Epithelial cell of esophagus (primary cell): ENCODE measurements at regions not wholly inside any gene's neighbourhood (a gene's known extent, or its start where the extent isn't known, plus 50 kb on each side); places are given as distances from the start of the nearest gene placed in this dataset.

ENCODE experiments used
- DNase-seq: peaks from one replicate; pipeline ENCODE4 v3.0.0; 2010; ENCODE audit warnings: low read depth
- H3K4me3 ChIP-seq: 2 replicates; pipeline ENCODE4 v1.5.1; 2011; ENCODE audit warnings: mild to moderate bottlenecking, low read length, control low read depth
- TF ChIP-seq, protein P1 (sequence below): IDR thresholded peaks from 2 replicates; pipeline ENCODE4 v1.5.1; 2011; ENCODE audit warnings: low read depth, mild to moderate bottlenecking, low read length, control low read depth, inconsistent platforms; ENCODE audit not compliant: insufficient read depth; ENCODE audit errors: missing control alignments

DNA sequence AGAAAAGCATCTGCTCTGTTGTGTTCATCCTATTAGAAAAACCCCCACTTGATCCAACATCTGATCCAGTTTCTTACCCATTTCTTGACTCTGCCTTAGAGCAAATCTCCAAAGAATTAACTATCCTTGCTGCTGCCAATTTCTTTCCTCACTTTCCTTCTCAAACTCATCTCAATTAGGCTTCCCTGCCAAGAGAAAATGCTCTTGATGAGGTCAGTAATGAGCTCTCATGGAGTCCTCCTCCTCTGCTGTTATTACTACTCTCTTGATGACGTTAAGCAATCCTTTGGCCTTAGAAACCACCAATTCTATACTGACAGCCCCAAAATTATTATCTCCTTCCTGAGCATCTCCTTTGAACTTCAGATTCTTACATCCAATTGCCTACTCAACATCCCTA lies 162.0 kb upstream of the FAM13C start:
- DNase-seq, result no peak
- TF ChIP-seq, protein P1, sequence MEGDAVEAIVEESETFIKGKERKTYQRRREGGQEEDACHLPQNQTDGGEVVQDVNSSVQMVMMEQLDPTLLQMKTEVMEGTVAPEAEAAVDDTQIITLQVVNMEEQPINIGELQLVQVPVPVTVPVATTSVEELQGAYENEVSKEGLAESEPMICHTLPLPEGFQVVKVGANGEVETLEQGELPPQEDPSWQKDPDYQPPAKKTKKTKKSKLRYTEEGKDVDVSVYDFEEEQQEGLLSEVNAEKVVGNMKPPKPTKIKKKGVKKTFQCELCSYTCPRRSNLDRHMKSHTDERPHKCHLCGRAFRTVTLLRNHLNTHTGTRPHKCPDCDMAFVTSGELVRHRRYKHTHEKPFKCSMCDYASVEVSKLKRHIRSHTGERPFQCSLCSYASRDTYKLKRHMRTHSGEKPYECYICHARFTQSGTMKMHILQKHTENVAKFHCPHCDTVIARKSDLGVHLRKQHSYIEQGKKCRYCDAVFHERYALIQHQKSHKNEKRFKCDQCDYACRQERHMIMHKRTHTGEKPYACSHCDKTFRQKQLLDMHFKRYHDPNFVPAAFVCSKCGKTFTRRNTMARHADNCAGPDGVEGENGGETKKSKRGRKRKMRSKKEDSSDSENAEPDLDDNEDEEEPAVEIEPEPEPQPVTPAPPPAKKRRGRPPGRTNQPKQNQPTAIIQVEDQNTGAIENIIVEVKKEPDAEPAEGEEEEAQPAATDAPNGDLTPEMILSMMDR, result no peak
- no peak overlapping the region for H3K4me3 ChIP-seq

DNA sequence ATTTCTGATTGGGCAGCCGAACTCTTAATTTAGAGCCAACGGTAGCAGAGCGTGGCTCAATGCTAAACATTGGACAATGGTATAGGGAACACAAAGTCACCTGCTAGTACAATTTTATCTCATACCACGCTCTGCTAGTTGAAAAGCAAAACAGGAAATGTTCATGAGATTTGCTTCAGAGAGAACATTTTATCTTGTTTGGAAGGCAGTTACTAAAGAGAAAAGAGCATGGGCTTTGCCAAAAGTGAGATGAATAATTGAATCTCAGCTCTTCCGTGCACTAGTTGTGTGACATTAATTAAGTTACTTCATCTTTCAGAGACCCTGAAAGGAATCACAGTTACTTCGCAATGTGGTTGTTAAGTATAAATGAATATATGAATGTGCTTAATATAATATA lies 161.5 kb upstream of the FAM13C start:
- TF ChIP-seq, protein P1, result no peak
- H3K4me3 ChIP-seq, result no peak overlapping the region
- DNase-seq, result no peak

DNA sequence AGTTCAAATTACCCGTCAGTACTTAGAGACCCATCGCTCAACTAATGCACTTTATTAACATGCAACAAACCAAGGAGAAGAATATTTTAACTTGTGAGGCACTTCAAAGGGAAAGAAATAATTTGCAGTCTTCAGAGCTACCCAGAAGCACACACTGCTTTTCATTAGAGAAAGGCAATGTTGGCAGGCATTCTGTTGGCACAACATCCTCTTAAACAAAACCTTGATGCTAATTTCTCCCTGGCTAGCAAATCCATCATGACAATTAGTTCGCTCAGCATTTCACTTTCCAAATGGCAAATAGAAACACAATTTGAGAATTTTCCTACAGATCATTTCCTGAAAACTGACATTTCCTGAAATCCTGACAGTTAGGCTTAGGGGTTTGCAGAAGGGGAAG lies 155.6 kb upstream of the FAM13C start:
- TF ChIP-seq, protein P1, result no peak
- H3K4me3 ChIP-seq, result no peak overlapping the region

DNA sequence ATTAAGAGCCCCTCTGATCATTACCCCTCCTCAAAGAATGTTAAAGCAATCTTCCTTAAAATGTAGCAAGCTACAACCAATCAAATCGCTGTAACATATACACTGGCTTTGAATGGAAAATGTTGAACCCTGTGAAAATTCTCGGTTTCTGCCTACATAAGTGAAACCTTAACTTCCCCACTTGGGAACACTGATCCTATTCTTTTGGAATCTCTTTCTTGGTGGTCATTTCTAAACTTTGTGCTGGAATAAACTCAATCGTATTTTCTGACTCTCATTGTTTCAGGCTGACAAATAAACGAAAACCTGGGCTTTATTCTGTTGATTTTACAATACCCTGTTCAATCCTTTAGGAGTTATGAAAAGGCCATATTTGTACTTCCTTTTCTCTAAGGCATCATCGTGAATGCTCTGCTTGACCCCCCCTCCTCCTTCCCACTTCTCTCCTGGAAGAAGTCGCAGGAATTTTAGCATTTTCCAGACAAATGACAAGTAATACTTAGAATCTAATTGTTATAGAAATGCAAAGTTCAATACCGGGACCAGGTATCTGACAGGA lies 155.1 kb upstream of the FAM13C start:
- TF ChIP-seq, protein P1, result no peak
- no peak overlapping the region for H3K4me3 ChIP-seq
- DNase-seq, result no peak

More for the DNA sequence above, 155.6 kb upstream of the FAM13C start:
- no peak for DNase-seq

DNA sequence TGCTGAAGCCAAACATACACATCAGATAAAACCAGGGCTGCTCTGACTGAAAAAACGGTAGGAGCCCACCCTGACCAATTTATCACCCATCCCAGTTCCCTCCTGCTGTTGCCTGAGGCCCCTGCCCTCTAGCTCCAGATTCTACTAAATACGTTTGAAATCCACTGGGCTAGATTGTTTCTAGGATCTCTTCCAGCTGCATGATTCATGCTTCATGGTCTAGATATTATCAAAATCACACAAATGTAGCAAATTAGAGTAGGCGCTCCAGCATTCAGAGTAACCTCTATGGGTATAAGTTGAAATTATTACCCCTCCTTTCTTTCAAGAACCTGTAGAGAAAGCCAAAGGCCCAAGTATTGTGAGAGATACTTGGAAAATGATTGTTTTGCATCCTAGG lies 151.2 kb upstream of the FAM13C start:
- H3K4me3 ChIP-seq, result no peak overlapping the region
- DNase-seq, result no peak
- TF ChIP-seq, protein P1, result no peak

DNA sequence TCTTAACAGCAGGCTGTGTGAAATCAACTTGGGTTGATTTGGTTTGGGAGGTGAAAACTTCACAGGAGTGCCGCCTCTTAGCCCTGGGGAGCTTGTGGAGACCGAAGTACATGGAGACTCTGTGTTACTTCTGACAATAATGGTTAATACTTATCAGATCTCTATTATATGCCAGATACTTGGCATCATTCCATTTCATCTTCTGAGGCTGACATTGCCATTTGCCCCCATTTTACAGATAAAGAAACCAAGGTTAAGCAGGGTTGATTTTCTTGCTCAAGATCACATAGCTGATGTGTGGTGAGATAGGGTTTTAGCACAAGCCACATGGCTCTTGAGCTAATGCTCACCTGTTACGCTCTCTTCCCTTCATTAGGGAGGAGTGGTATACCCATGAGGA lies 150.6 kb upstream of the FAM13C start:
- TF ChIP-seq, protein P1, result no peak
- H3K4me3 ChIP-seq, result no peak overlapping the region
- no peak for DNase-seq

DNA sequence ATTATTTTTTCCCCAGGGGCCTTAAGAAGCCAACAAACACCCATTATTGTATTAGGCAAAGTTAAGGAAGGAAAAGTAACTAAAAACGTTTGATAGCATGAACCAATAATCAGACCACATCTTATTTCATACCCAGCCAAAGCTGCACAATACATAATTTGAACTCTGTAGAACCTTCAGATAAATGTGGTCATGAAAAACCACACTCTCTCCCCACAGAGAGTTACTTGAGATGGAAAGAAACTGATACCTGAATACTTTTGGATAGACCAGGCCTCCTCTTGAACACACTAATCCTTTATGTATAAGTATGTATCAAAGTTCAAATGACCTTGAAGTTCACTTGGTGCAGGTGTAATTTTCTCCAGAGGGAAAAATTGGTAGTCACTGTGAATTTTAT lies 146.6 kb upstream of the FAM13C start:
- H3K4me3 ChIP-seq, result no peak overlapping the region
- no peak for DNase-seq
- TF ChIP-seq, protein P1, result no peak
